D721Med (cell line): ENCODE measurements at regions not wholly inside any gene's neighbourhood (a gene's known extent, or its start where the extent isn't known, plus 50 kb on each side); places are given as distances from the start of the nearest gene placed in this dataset.

Experiments used
- DNase-seq: peaks from one replicate; pipeline ENCODE4 v3.0.0; 2011; ENCODE audit warnings: low spot score; ENCODE audit not compliant: insufficient read length
- FAIRE-seq: peaks from 2 replicates; lab custom pipeline; 2011; peaks lifted over from hg19 to GRCh38; lab: Jason Lieb, UNC
- TF ChIP-seq, protein P1 (sequence below): IDR thresholded peaks from 2 replicates; pipeline ENCODE4 v1.5.1; 2012; ENCODE audit warnings: mild to moderate bottlenecking, control low read depth; ENCODE audit not compliant: insufficient read depth; ENCODE audit errors: missing control alignments

- DNase-seq (no peak), FAIRE-seq (peak; percentile 53)
- TF ChIP-seq, protein P1, sequence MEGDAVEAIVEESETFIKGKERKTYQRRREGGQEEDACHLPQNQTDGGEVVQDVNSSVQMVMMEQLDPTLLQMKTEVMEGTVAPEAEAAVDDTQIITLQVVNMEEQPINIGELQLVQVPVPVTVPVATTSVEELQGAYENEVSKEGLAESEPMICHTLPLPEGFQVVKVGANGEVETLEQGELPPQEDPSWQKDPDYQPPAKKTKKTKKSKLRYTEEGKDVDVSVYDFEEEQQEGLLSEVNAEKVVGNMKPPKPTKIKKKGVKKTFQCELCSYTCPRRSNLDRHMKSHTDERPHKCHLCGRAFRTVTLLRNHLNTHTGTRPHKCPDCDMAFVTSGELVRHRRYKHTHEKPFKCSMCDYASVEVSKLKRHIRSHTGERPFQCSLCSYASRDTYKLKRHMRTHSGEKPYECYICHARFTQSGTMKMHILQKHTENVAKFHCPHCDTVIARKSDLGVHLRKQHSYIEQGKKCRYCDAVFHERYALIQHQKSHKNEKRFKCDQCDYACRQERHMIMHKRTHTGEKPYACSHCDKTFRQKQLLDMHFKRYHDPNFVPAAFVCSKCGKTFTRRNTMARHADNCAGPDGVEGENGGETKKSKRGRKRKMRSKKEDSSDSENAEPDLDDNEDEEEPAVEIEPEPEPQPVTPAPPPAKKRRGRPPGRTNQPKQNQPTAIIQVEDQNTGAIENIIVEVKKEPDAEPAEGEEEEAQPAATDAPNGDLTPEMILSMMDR, result no peak
Measured at GRCh38 chr18:33818145-33818544, 240.1 kb downstream of the ASXL3 start.

DNA sequence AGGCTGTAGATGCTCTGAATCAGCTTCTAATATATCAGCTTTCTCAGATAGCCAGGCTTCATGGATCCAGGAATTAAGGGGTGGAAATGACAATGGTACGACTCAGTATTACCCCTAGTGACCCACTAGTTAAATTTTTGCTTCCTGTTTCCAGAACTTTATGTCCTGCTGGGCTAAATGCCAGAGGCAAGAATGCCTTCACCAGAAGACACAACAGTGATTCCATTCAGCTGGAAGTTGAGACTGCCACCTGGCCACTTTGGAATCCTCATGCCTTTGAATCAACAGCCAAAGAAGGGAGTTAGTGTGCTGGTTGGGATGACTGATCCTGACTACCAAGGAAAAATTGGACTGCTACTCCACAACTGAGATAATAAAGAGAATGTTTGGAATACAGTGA is 239.1 kb downstream of the ASXL3 start:
- no peak for FAIRE-seq
- TF ChIP-seq, protein P1, result no peak
- DNase-seq, result no peak

GRCh38 chr18:33814546-33814945 is 236.5 kb downstream of the ASXL3 start:
- no peak for FAIRE-seq
- DNase-seq, result no peak
- TF ChIP-seq, protein P1, result no peak

- DNase-seq (no peak), FAIRE-seq (no peak)
- TF ChIP-seq, protein P1, result no peak
Measured at GRCh38 chr18:33812186-33812585, 234.2 kb downstream of the ASXL3 start.

- FAIRE-seq, result peak; percentile 35
- no peak for DNase-seq
- TF ChIP-seq, protein P1, result no peak
Measured at GRCh38 chr18:33805592-33805991, 227.6 kb downstream of the ASXL3 start.

- FAIRE-seq, result peak; percentile 67
Measured at GRCh38 chr18:33804258-33804657, 226.2 kb downstream of the ASXL3 start.

GRCh38 chr18:33803636-33804035 is 225.6 kb downstream of the ASXL3 start:
- TF ChIP-seq, protein P1, result no peak
- no peak for DNase-seq
- FAIRE-seq, result no peak

More at GRCh38 chr18:33804258-33804657, 226.2 kb downstream of the ASXL3 start:
- TF ChIP-seq, protein P1, result no peak
- no peak for DNase-seq
